Heart right ventricle (tissue), 16 donors: ENCODE measurements at regions not wholly inside any gene's neighbourhood (a gene's known extent, or its start where the extent isn't known, plus 50 kb on each side); places are given as distances from the start of the nearest gene placed in this dataset.

Source experiments
- ATAC-seq, 8 donors: fragments of 200-7000 bp; cut with Tn5 transposase; one replicate each; pipeline ENCODE4 v1.9.1; 2020; ENCODE audit warnings: mild to moderate bottlenecking in 8 of 8, moderate library complexity in 8 of 8, moderate number of reproducible peaks in 1 of 8
- DNase-seq, 2 donors: peaks; one replicate each; pipeline ENCODE4 v3.0.0-alpha.2; 2020
- H3K27ac ChIP-seq, 10 donors: fragments of 200-600 bp; sonication (generic) in 2 of 10; one replicate each; pipeline versions ENCODE4 v1.5.0 to v1.8.0; 2020 to 2022; ENCODE audit warnings: mild to moderate bottlenecking in 3 of 10
- H3K27me3 ChIP-seq, 7 donors: fragments of 200-600 bp; one replicate each; pipeline ENCODE4 v1.8.0; 2021 to 2022; ENCODE audit warnings: mild to moderate bottlenecking in 2 of 7
- H3K36me3 ChIP-seq, 9 donors: fragments of 200-600 bp; sonication (generic) in 1 of 9; one replicate each; pipeline versions ENCODE4 v1.5.0 to v1.8.0; 2020 to 2022; ENCODE audit warnings: mild to moderate bottlenecking in 2 of 9
- H3K4me1 ChIP-seq, 9 donors: fragments of 200-600 bp; sonication (generic) in 1 of 9; one replicate each; pipeline versions ENCODE4 v1.5.0 to v1.8.0; 2020 to 2022; ENCODE audit warnings: mild to moderate bottlenecking in 4 of 9
- H3K4me3 ChIP-seq, 10 donors: fragments of 200-600 bp; sonication (generic) in 2 of 10; one replicate each; pipeline versions ENCODE4 v1.5.0 to v1.8.0; 2020 to 2022; ENCODE audit warnings: mild to moderate bottlenecking in 7 of 10, moderate library complexity in 2 of 10
- H3K9me3 ChIP-seq, 11 donors: fragments of 200-600 bp in 10 of 11; sonication (generic) in 2 of 11; one replicate each; pipeline versions ENCODE4 v1.5.0 to v1.8.0; 2013 to 2022; ENCODE audit warnings: mild to moderate bottlenecking in 2 of 11, control low read depth in 1 of 11, moderate library complexity in 1 of 11
- CTCF ChIP-seq, 9 donors: fragments of 200-600 bp; sonication (generic) in 2 of 9; IDR thresholded peaks; one replicate each; pipeline versions ENCODE4 v1.5.0 to v1.8.0; 2021 to 2022; ENCODE audit warnings: antibody characterized with exemption in 9 of 9, mild to moderate bottlenecking in 5 of 9, moderate library complexity in 1 of 9
- WGBS, 2 donors: extraction: QIAGEN DNeasy Blood & Tissue Kit; methylation state at CpG; one replicate each; pipeline ENCODE4 v1.1.7; 2013; ENCODE audit warnings: inconsistent platforms in 1 of 2; 5-methylcytosine and 5-hydroxymethylcytosine counted together
- intact Hi-C, 10 donors: fragments of 100-400 bp; cut with DNase I; formaldehyde crosslinking; loops; one replicate each; pipeline versions ENCODE4 v1.11.1 to v1.14.2; 2022
- donor health status: Arrhythmogenic right ventricular cardiomyopathy.
- donor health status: ischemic (EF 13 %, LVEDD 7.1; RV severe dilation, severe dysfunction).
- donor health status: healthy with polysubstance abuse.
- donor health status: DM: no; HTN: yes; CAD: no.
- donor health status: DM: no; HTN: no; CAD: no.
- donor health status: ischemic (EF 25% LVEDD 6.9; RV normal size, moderate dysfunction).
- donor health status: ischemic (EF 25% LVEDD 5.7; RV mildly dilated, moderate dysfunction).
- donor health status: healthy.
- donor health status: DM: yes; HTN: yes; CAD: no.
- donor health status: Ischemic cardiomyopathy.
- donor health status: ischemic (EF 35%, LVEDD 5.7; RV mildly dilated, moderate dysfunction).
- donor health status: nonischemic (EF 11% LVEDD 7.7; RV severe dilation, severe dysfunction).
- donor health status: DM: yes; HTN: yes; CAD: no.
- donor health status: PGD.
- donor health status: ischemic (EF 29% LVEDD 5.4; RV normal size, mild dysfunction).
- donor health status: nonischemic (EF 23%, LVEDD 6.1; RV moderate dilation, normal function).

- H3K4me3 ChIP-seq, result no peak overlapping the region
- ATAC-seq, result no peak
- no peaks in the 10 kb centered on the region for H3K4me1 ChIP-seq
- no peaks in the 10 kb centered on the region for H3K36me3 ChIP-seq
- H3K27me3 ChIP-seq, result no peaks in the 10 kb centered on the region
- H3K9me3 ChIP-seq, result peaks cover 0 to 8% (median 0%) of the 10 kb centered on the region in 11 donors
- no peak for TF ChIP-seq CTCF (IDR thresholded peaks at IDR 0.05)
- intact Hi-C loops, result no loop called here
- no peak overlapping the region for H3K27ac ChIP-seq
- DNase-seq, result no peak
- WGBS, 2 donors, result 28 to 31% methylated on average over 7 of the region's 7 CpGs
These were observed 1047.9 kb upstream of the RBFOX1 start for GRCh38 chr16:6284731-6285130.

- Histone ChIP-seq H3K9me3 (peaks cover 0 to 7% (median 0%) of the 10 kb centered on the region in 11 donors), H3K27ac (no peak overlapping the region), H3K4me1 (no peaks in the 10 kb centered on the region), H3K4me3 (no peak overlapping the region), H3K36me3 (no peaks in the 10 kb centered on the region), H3K27me3 (no peaks in the 10 kb centered on the region)
- no peak for DNase-seq
- 90 to 98% methylated on average over 1 of the region's 1 CpG for WGBS, 2 donors
- intact Hi-C loops, result no loop called here
- TF ChIP-seq CTCF (IDR thresholded peaks at IDR 0.05), result no peak
- no peak for ATAC-seq
These were observed 1050.7 kb upstream of the RBFOX1 start for GRCh38 chr16:6281994-6282393.

- DNase-seq, result no peak
- H3K9me3 ChIP-seq, result peaks cover 0 to 4% (median 0%) of the 10 kb centered on the region in 11 donors
- H3K4me3 ChIP-seq, result no peak overlapping the region
- H3K4me1 ChIP-seq, result no peaks in the 10 kb centered on the region
- H3K27me3 ChIP-seq, result no peaks in the 10 kb centered on the region
- ATAC-seq, result no peak
- no peak overlapping the region for H3K27ac ChIP-seq
- no peaks in the 10 kb centered on the region for H3K36me3 ChIP-seq
- no peak for TF ChIP-seq CTCF (IDR thresholded peaks at IDR 0.05)
- intact Hi-C loops, result no loop called here
- 79 to 81% methylated on average over 8 of the region's 8 CpGs for WGBS, 2 donors
These were observed 1051.4 kb upstream of the RBFOX1 start for GRCh38 chr16:6281274-6281673.

- H3K9me3 ChIP-seq, result peaks cover 0 to 4% (median 0%) of the 10 kb centered on the region in 11 donors
- DNase-seq (no peak), ATAC-seq (no peak)
- TF ChIP-seq CTCF (IDR thresholded peaks at IDR 0.05), result no peak
- H3K4me1 ChIP-seq, result no peaks in the 10 kb centered on the region
- intact Hi-C loops, result no loop called here
- no peak overlapping the region for H3K4me3 ChIP-seq
- H3K27ac ChIP-seq, result no peak overlapping the region
- no peaks in the 10 kb centered on the region for H3K27me3 ChIP-seq
- WGBS, 2 donors, result 69 to 75% methylated on average over 6 of the region's 6 CpGs
- H3K36me3 ChIP-seq, result no peaks in the 10 kb centered on the region
These were observed 1052.6 kb upstream of the RBFOX1 start for GRCh38 chr16:6280055-6280454.
